HG02571 (cell line): ENCODE measurements at regions not wholly inside any gene's neighbourhood (a gene's known extent, or its start where the extent isn't known, plus 50 kb on each side); places are given as distances from the start of the nearest gene placed in this dataset.

Experiments
- ATAC-seq: cut with Tn5 transposase; IDR thresholded peaks from one replicate; pipeline ENCODE4 v1.9.1; 2021; ENCODE audit warnings: mild to moderate bottlenecking, moderate library complexity; ENCODE audit not compliant: unreplicated experiment

- ATAC-seq = no peak
Observed at GRCh38 chr5:173796721-173797495, 91.2 kb upstream of the CPEB4 start.

GRCh38 chr5:173798127-173798810 is 89.9 kb upstream of the CPEB4 start:
- ATAC-seq = no peak

- ATAC-seq = no peak
Observed at GRCh38 chr5:173800340-173800739, 87.8 kb upstream of the CPEB4 start.

GRCh38 chr5:173801006-173801405 is 87.1 kb upstream of the CPEB4 start:
- ATAC-seq = no peak

GRCh38 chr5:173802670-173803165 is 85.4 kb upstream of the CPEB4 start:
- no peak for ATAC-seq

GRCh38 chr5:173804579-173804978 is 83.6 kb upstream of the CPEB4 start:
- no peak for ATAC-seq

- ATAC-seq = no peak
Observed at GRCh38 chr5:173806270-173807035, 81.7 kb upstream of the CPEB4 start.

GRCh38 chr5:173807181-173807655 is 80.9 kb upstream of the CPEB4 start:
- ATAC-seq = no peak

GRCh38 chr5:173808079-173808808 is 79.9 kb upstream of the CPEB4 start:
- no peak for ATAC-seq

- ATAC-seq = no peak
Observed at GRCh38 chr5:173809014-173809413, 79.1 kb upstream of the CPEB4 start.

GRCh38 chr5:173812811-173813550 is 75.2 kb upstream of the CPEB4 start:
- no peak for ATAC-seq

- ATAC-seq = no peak
Observed at GRCh38 chr5:173814053-173814452, 74.1 kb upstream of the CPEB4 start.

GRCh38 chr5:173815571-173815970 is 72.6 kb upstream of the CPEB4 start:
- ATAC-seq = no peak

GRCh38 chr5:173816728-173817127 is 71.4 kb upstream of the CPEB4 start:
- ATAC-seq = no peak

- ATAC-seq = no peak
Observed at GRCh38 chr5:173817561-173817960, 70.6 kb upstream of the CPEB4 start.

- no peak for ATAC-seq
Observed at GRCh38 chr5:173819521-173819920, 68.6 kb upstream of the CPEB4 start.

GRCh38 chr5:173823274-173823644 is 64.9 kb upstream of the CPEB4 start:
- ATAC-seq = no peak

GRCh38 chr5:173823721-173824567 is 64.2 kb upstream of the CPEB4 start:
- ATAC-seq = no peak

GRCh38 chr5:173825215-173825865 is 62.8 kb upstream of the CPEB4 start:
- ATAC-seq = no peak
